PC-3 (cell line): ENCODE measurements at regions not wholly inside any gene's neighbourhood (a gene's known extent, or its start where the extent isn't known, plus 50 kb on each side); places are given as distances from the start of the nearest gene placed in this dataset.

Source experiments
- ATAC-seq: fragments of 200-7000 bp; cut with Tn5 transposase; 2 replicates; pipeline ENCODE4 v1.9.1; 2020; ENCODE audit warnings: mild to moderate bottlenecking, moderate library complexity
- BruUV-seq: library from RNA; stranded (reverse); fragments of 400-500 nt; replicated peaks from 2 replicates; lab custom pipeline; 2021; lab: Mats Ljungman, UMichigan
- CTCF ChIA-PET: fragments of 300-600 bp; sonication (Branson Sonifier 250); formaldehyde crosslinking; loops from one replicate; lab custom pipeline; 2022; ENCODE audit warnings: antibody characterized with exemption; lab: Charles Lee
- POLR2A ChIA-PET: fragments of 300-600 bp; sonication (Branson Sonifier 250); formaldehyde crosslinking; loops from one replicate; lab custom pipeline; 2022; ENCODE audit warnings: antibody characterized with exemption; ENCODE audit not compliant: unreplicated experiment; lab: Charles Lee
- DNase-seq: peaks from one replicate; pipeline ENCODE4 v3.0.0-alpha.2; 2015
- H2AFZ ChIP-seq: fragments of 300-600 bp; sonication (generic); 2 replicates; pipeline ENCODE4 v1.6.0; 2016; ENCODE audit warnings: antibody characterized with exemption, low read length
- H3F3A ChIP-seq: fragments of 300-600 bp; sonication (generic); one replicate; pipeline ENCODE4 v1.6.0; 2017; ENCODE audit warnings: antibody characterized with exemption, low read length, control low read depth, mild to moderate bottlenecking; ENCODE audit not compliant: unreplicated experiment
- H3K27ac ChIP-seq: fragments of 300-600 bp; sonication (generic); 2 replicates; pipeline ENCODE4 v1.5.1; 2016; ENCODE audit warnings: mild to moderate bottlenecking, low read length
- H3K27me3 ChIP-seq: fragments of 300-600 bp; sonication (generic); 2 replicates; pipeline ENCODE4 v1.6.1; 2016; ENCODE audit warnings: low read length, mixed read lengths
- H3K36me3 ChIP-seq: fragments of 300-600 bp; sonication (generic); 2 replicates; pipeline ENCODE4 v1.6.1; 2016; ENCODE audit warnings: low read depth, mixed run types, low read length, mixed read lengths
- H3K4me1 ChIP-seq: fragments of 300-600 bp; sonication (generic); 2 replicates; pipeline ENCODE4 v1.5.1; 2016; ENCODE audit warnings: low read length; ENCODE audit not compliant: insufficient read depth
- H3K4me2 ChIP-seq: fragments of 300-600 bp; sonication (generic); 2 replicates; pipeline ENCODE4 v1.6.0; 2016; ENCODE audit warnings: low read length
- H3K4me3 ChIP-seq: fragments of 300-600 bp; sonication (generic); 2 replicates; pipeline ENCODE4 v1.5.1; 2016; ENCODE audit warnings: mild to moderate bottlenecking, low read length, mixed read lengths
- H3K79me2 ChIP-seq: fragments of 300-600 bp; sonication (generic); 2 replicates; pipeline ENCODE4 v1.6.1; 2017; ENCODE audit warnings: low read length, mixed read lengths
- H3K9ac ChIP-seq: fragments of 300-600 bp; sonication (generic); 2 replicates; pipeline ENCODE4 v1.6.0; 2016; ENCODE audit warnings: mild to moderate bottlenecking, low read length
- H3K9me2 ChIP-seq: fragments of 300-600 bp; sonication (generic); replicated peaks from 2 replicates; pipeline ENCODE4 v1.6.1; 2016; ENCODE audit warnings: mixed run types, low read length, mixed read lengths
- H3K9me3 ChIP-seq: fragments of 300-600 bp; sonication (generic); 2 replicates; pipeline ENCODE4 v1.6.1; 2016; ENCODE audit warnings: low read length, mixed read lengths
- H4K20me1 ChIP-seq: fragments of 300-600 bp; sonication (generic); 2 replicates; pipeline ENCODE4 v1.6.1; 2016; ENCODE audit warnings: low read length, mixed read lengths
- CTCF ChIP-seq: fragments of 300-600 bp; sonication (generic); conservative IDR thresholded peaks from 2 replicates; pipeline ENCODE4 v1.5.1; 2017; ENCODE audit warnings: antibody characterized with exemption, low read depth, mild to moderate bottlenecking, low read length
- EZH2 ChIP-seq: fragments of 300-600 bp; sonication (generic); IDR thresholded peaks from one replicate; pipeline ENCODE4 v1.6.1; 2017; ENCODE audit warnings: antibody characterized with exemption, mild to moderate bottlenecking, low read length; ENCODE audit not compliant: unreplicated experiment
- EZH2phosphoT487 ChIP-seq: fragments of 300-600 bp; sonication (generic); IDR thresholded peaks from 2 replicates; pipeline ENCODE4 v1.6.1; 2018; ENCODE audit warnings: mild to moderate bottlenecking, antibody characterized with exemption, low read length, borderline replicate concordance
- intact Hi-C: fragments of 100-400 bp; cut with micrococcal nuclease; formaldehyde crosslinking; loops from 2 replicates; pipeline ENCODE4 v1.9.0; 2023

GRCh38 chr4:84001876-84002569 lies 466.1 kb downstream of the GPAT3 start:
- no peaks in the 10 kb centered on the region for H4K20me1 ChIP-seq
- DNase-seq (no peak), ATAC-seq (no peak)
- ChIA-PET POLR2A (no interaction called here), CTCF (no interaction called here)
- no peaks in the 10 kb centered on the region for H3K9me2 ChIP-seq
- no peak overlapping the region for H3K4me3 ChIP-seq
- H3K27me3 ChIP-seq, result no peaks in the 10 kb centered on the region
- H3K79me2 ChIP-seq, result no peaks in the 10 kb centered on the region
- no peak overlapping the region for H3K27ac ChIP-seq
- H3K9ac ChIP-seq, result no peak overlapping the region
- no TSS peak for BruUV-seq
- TF ChIP-seq CTCF (no peak), EZH2phosphoT487 (no peak), EZH2 (no peak)
- H3K4me2 ChIP-seq, result no peak overlapping the region
- H3K9me3 ChIP-seq, result no peaks in the 10 kb centered on the region
- no peaks in the 10 kb centered on the region for H3F3A ChIP-seq
- intact Hi-C loops, result no loop called here
- H3K4me1 ChIP-seq, result no peaks in the 10 kb centered on the region
- H3K36me3 ChIP-seq, result no peaks in the 10 kb centered on the region
- H2AFZ ChIP-seq, result no peak overlapping the region

- Histone ChIP-seq H3K9me3 (no peaks in the 10 kb centered on the region), H3K9ac (no peak overlapping the region), H3K4me3 (no peak overlapping the region), H3K79me2 (no peaks in the 10 kb centered on the region), H3F3A (no peaks in the 10 kb centered on the region), H3K9me2 (no peaks in the 10 kb centered on the region), H2AFZ (no peak overlapping the region), H3K27me3 (no peaks in the 10 kb centered on the region), H3K27ac (no peak overlapping the region), H4K20me1 (no peaks in the 10 kb centered on the region), H3K4me1 (no peaks in the 10 kb centered on the region), H3K4me2 (no peak overlapping the region), H3K36me3 (no peaks in the 10 kb centered on the region)
- no TSS peak for BruUV-seq
- no peak for DNase-seq
- ChIA-PET CTCF (no interaction called here), POLR2A (no interaction called here)
- intact Hi-C loops, result no loop called here
- TF ChIP-seq EZH2 (no peak), CTCF (no peak), EZH2phosphoT487 (no peak)
- ATAC-seq, result no peak
Measured at GRCh38 chr4:83996254-83996653, 460.3 kb downstream of the GPAT3 start.

DNA sequence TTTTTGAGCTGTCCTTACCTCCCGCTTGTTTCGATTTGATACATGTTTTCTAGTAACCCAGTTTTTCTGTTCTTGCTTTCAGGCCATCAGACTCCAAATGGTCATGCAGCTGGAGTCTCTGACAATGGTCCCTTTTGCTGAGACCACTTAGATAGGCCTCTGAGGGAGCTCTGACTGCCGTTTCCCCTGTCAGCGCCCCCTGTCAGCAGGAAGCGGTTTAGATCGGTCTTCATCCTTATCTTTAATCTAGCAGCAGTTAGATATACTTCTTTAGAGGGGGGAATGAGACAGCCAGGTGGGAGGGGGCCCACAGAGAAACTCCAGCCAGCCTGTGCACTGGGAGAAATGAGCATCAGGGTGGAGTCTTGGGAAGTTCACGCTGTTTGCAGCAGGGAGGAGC lies 457.9 kb downstream of the GPAT3 start:
- H3K36me3 ChIP-seq, result no peaks in the 10 kb centered on the region
- BruUV-seq, result no TSS peak
- no peaks in the 10 kb centered on the region for H3K27me3 ChIP-seq
- no peaks in the 10 kb centered on the region for H3F3A ChIP-seq
- H3K79me2 ChIP-seq, result no peaks in the 10 kb centered on the region
- TF ChIP-seq CTCF (peak; percentile 42), EZH2 (no peak)
- no peaks in the 10 kb centered on the region for H3K4me1 ChIP-seq
- H4K20me1 ChIP-seq, result no peaks in the 10 kb centered on the region
- H3K9me2 ChIP-seq, result no peaks in the 10 kb centered on the region
- H3K4me3 ChIP-seq, result no peak overlapping the region
- H3K9ac ChIP-seq, result no peak overlapping the region
- H2AFZ ChIP-seq, result no peak overlapping the region
- H3K4me2 ChIP-seq, result no peak overlapping the region
- DNase-seq (no peak), ATAC-seq (no peak)
- CTCF ChIA-PET, result interaction anchor here (0.6 kb wide), 1 partner anchor 266 kb away, joined by 3 read pairs; no protein-coding TSS in a partner anchor
- intact Hi-C loops, result no loop called here
- H3K27ac ChIP-seq, result no peak overlapping the region
- POLR2A ChIA-PET, result no interaction called here
- no peaks in the 10 kb centered on the region for H3K9me3 ChIP-seq
